HT1080 (cell line): ENCODE measurements at regions not wholly inside any gene's neighbourhood (a gene's known extent, or its start where the extent isn't known, plus 50 kb on each side); places are given as distances from the start of the nearest gene placed in this dataset.
A peak's percentile ranks its signal among the peaks of the same experiment; 100 is the strongest.
"Not testable (repeated sequence)": the region's sequence is repeated elsewhere in the genome, so short reads cannot be mapped to it uniquely, and the experiment has no call there.

ENCODE experiments used
- DNase-seq: peaks from one replicate; pipeline ENCODE4 v3.0.0-alpha.2; 2015; ENCODE audit warnings: low read depth

GRCh38 chr22:19660583-19660982, 53.7 kb upstream of the SEPTIN5 start:
- not testable (repeated sequence) for DNase-seq

- no peak for DNase-seq
These were observed 53.1 kb upstream of the SEPTIN5 start for GRCh38 chr22:19661156-19661555.

- DNase-seq, result not testable (repeated sequence)
These were observed 52.1 kb upstream of the SEPTIN5 start for GRCh38 chr22:19662049-19662684.

- peak; percentile 78 for DNase-seq
These were observed 51.0 kb upstream of the SEPTIN5 start for GRCh38 chr22:19663286-19663815.

GRCh38 chr22:19663821-19664355, 50.4 kb upstream of the SEPTIN5 start:
- no peak for DNase-seq

- no peak for DNase-seq
These were observed 49.9 kb upstream of the SEPTIN5 start for GRCh38 chr22:19664406-19664805.
